H1 (cell line): ENCODE measurements at regions not wholly inside any gene's neighbourhood (a gene's known extent, or its start where the extent isn't known, plus 50 kb on each side); places are given as distances from the start of the nearest gene placed in this dataset.

Experiments used
- CTCF ChIA-PET: fragments of 300-600 bp; sonication (Branson Sonifier 250); formaldehyde crosslinking; loops from one replicate; lab custom pipeline; 2021; ENCODE audit not compliant: partially characterized antibody; lab: Charles Lee
- POLR2A ChIA-PET: fragments of 300-600 bp; sonication (Branson Sonifier 250); formaldehyde crosslinking; loops from one replicate; lab custom pipeline; 2021; ENCODE audit warnings: inconsistent platforms; ENCODE audit not compliant: partially characterized antibody; lab: Charles Lee
- DNase-seq, 2 experiments: peaks; one replicate each; pipeline versions ENCODE4 v3.0.0 to v3.0.0-alpha.2; 2010 to 2022; ENCODE audit warnings: low spot score in 2 of 2, low read depth in 1 of 2, mixed read lengths in 1 of 2
- FAIRE-seq: peaks from 2 replicates; lab custom pipeline; 2011; peaks lifted over from hg19 to GRCh38; lab: Jason Lieb, UNC
- H2AFZ ChIP-seq: 2 replicates; pipeline ENCODE4 v1.8.1; 2012; ENCODE audit warnings: low read length, inconsistent platforms
- H2AK5ac ChIP-seq: 2 replicates; pipeline ENCODE4 v1.6.1; 2013; ENCODE audit warnings: low read depth, low read length
- H2BK120ac ChIP-seq: replicated peaks from 2 replicates; pipeline ENCODE3; 2013; ENCODE audit warnings: low read depth, low read length, inconsistent platforms
- H2BK12ac ChIP-seq: 2 replicates; pipeline ENCODE4 v1.6.1; 2013; ENCODE audit warnings: low read depth, low read length
- H2BK15ac ChIP-seq: 2 replicates; pipeline ENCODE4 v1.6.1; 2013; ENCODE audit warnings: low read length
- H2BK20ac ChIP-seq: 2 replicates; pipeline ENCODE4 v1.6.1; 2013; ENCODE audit warnings: low read length
- H2BK5ac ChIP-seq: 2 replicates; pipeline ENCODE4 v1.6.1; 2013; ENCODE audit warnings: low read depth, low read length
- H3K14ac ChIP-seq: 2 replicates; pipeline ENCODE4 v1.6.1; 2013; ENCODE audit warnings: inconsistent platforms; ENCODE audit not compliant: insufficient read length
- H3K18ac ChIP-seq: 2 replicates; pipeline ENCODE4 v1.6.1; 2013; ENCODE audit warnings: low read length; ENCODE audit errors: extremely low read depth
- H3K23ac ChIP-seq: 2 replicates; pipeline ENCODE4 v1.6.1; 2013; ENCODE audit warnings: inconsistent platforms; ENCODE audit not compliant: insufficient read length
- H3K23me2 ChIP-seq: 2 replicates; pipeline ENCODE4 v1.6.1; 2013; ENCODE audit warnings: low read depth, low read length
- H3K27ac ChIP-seq: 2 replicates; pipeline ENCODE4 v1.6.1; 2011; ENCODE audit warnings: low read depth, low read length, inconsistent platforms
- H3K27me3 ChIP-seq, 4 experiments: replicated peaks in 1 of 4; 1 replicate in 1 of 4; 2 replicates in 3 of 4; pipeline versions ENCODE4 v1.6.1 to v1.8.1; 2011 to 2013; ENCODE audit warnings: low read length in 3 of 4, mild to moderate bottlenecking in 3 of 4, inconsistent platforms in 2 of 4, mixed read lengths in 2 of 4, moderate library complexity in 1 of 4; ENCODE audit not compliant: control insufficient read depth in 3 of 4, insufficient read depth in 3 of 4; ENCODE audit errors: extremely low read depth in 1 of 4
- H3K36me3 ChIP-seq, 4 experiments: 2 replicates each; pipeline versions ENCODE4 v1.6.1 to v1.8.1; 2011 to 2013; ENCODE audit warnings: mild to moderate bottlenecking in 4 of 4, low read length in 3 of 4, moderate library complexity in 2 of 4, control low read depth in 1 of 4, inconsistent platforms in 1 of 4; ENCODE audit not compliant: insufficient read depth in 4 of 4, control insufficient read depth in 2 of 4
- H3K4ac ChIP-seq: replicated peaks from 2 replicates; pipeline ENCODE3; 2013; ENCODE audit warnings: low read length, low read depth, mixed read lengths, inconsistent platforms; ENCODE audit not compliant: insufficient read length
- H3K4me1 ChIP-seq, 4 experiments: replicated peaks in 1 of 4; 1 replicate in 1 of 4; 2 replicates in 3 of 4; pipeline versions ENCODE4 v1.6.1 to v1.8.1; 2011 to 2013; ENCODE audit warnings: low read length in 3 of 4, inconsistent platforms in 2 of 4, mixed read lengths in 1 of 4; ENCODE audit not compliant: insufficient read depth in 4 of 4, control insufficient read depth in 3 of 4
- H3K4me2 ChIP-seq, 2 experiments: 2 replicates each; pipeline versions ENCODE4 v1.6.1 to v1.8.1; 2011 to 2013; ENCODE audit warnings: low read depth in 2 of 2, low read length in 2 of 2, control low read depth in 1 of 2, inconsistent platforms in 1 of 2, mild to moderate bottlenecking in 1 of 2; ENCODE audit not compliant: insufficient read depth in 1 of 2
- H3K4me3 ChIP-seq, 4 experiments: fragments of 200-600, 300-600 bp in 1 of 4; sonication (generic), shearing (Covaris generic), sonication (Bioruptor Twin) in 1 of 4; 2 replicates each; pipeline versions ENCODE4 v1.5.1 to v1.8.1; 2011 to 2016; ENCODE audit warnings: low read length in 4 of 4, low read depth in 3 of 4, control low read depth in 2 of 4, inconsistent platforms in 2 of 4, mild to moderate bottlenecking in 2 of 4, mixed read lengths in 1 of 4, moderate library complexity in 1 of 4; ENCODE audit not compliant: insufficient read depth in 2 of 4; ENCODE audit errors: extremely low read depth in 1 of 4
- H3K56ac ChIP-seq: replicated peaks from 2 replicates; pipeline ENCODE3; 2013; ENCODE audit warnings: low read depth, mild to moderate bottlenecking, mixed read lengths, low read length, inconsistent platforms; ENCODE audit not compliant: insufficient read length
- H3K79me1 ChIP-seq: 2 replicates; pipeline ENCODE4 v1.6.1; 2013; ENCODE audit warnings: low read depth, low read length, control low read depth
- H3K79me2 ChIP-seq, 2 experiments: 2 replicates each; pipeline versions ENCODE4 v1.6.1 to v1.8.1; 2012 to 2013; ENCODE audit warnings: low read length in 2 of 2, mild to moderate bottlenecking in 2 of 2, inconsistent platforms in 1 of 2; ENCODE audit not compliant: insufficient read depth in 2 of 2, control insufficient read depth in 1 of 2
- H3K9ac ChIP-seq, 4 experiments: replicated peaks in 1 of 4; 1 replicate in 1 of 4; 2 replicates in 3 of 4; pipeline versions ENCODE4 v1.6.1 to v1.8.1; 2011 to 2013; ENCODE audit warnings: low read depth in 3 of 4, low read length in 3 of 4, control low read depth in 2 of 4, mild to moderate bottlenecking in 2 of 4, moderate library complexity in 2 of 4, inconsistent platforms in 1 of 4; ENCODE audit errors: extremely low read depth in 1 of 4
- H3K9me3 ChIP-seq, 2 experiments: 2 replicates each; pipeline versions ENCODE4 v1.6.1 to v1.8.1; 2012 to 2013; ENCODE audit warnings: mild to moderate bottlenecking in 2 of 2, moderate library complexity in 2 of 2, control low read depth in 1 of 2, inconsistent platforms in 1 of 2, low read depth in 1 of 2, low read length in 1 of 2, mixed read lengths in 1 of 2; ENCODE audit not compliant: insufficient read depth in 2 of 2
- H4K20me1 ChIP-seq, 2 experiments: replicated peaks in 1 of 2; 2 replicates each; pipeline versions ENCODE3 to v1.8.1; 2011 to 2013; ENCODE audit warnings: inconsistent platforms in 2 of 2, low read length in 2 of 2, mild to moderate bottlenecking in 1 of 2; ENCODE audit not compliant: insufficient read depth in 2 of 2, control insufficient read depth in 1 of 2
- H4K5ac ChIP-seq: 2 replicates; pipeline ENCODE4 v1.6.1; 2013; ENCODE audit warnings: low read length, low read depth, mixed read lengths, inconsistent platforms; ENCODE audit not compliant: insufficient read length
- H4K8ac ChIP-seq: 2 replicates; pipeline ENCODE4 v1.8.0; 2013; ENCODE audit warnings: mild to moderate bottlenecking, moderate library complexity, low read length, inconsistent platforms; ENCODE audit not compliant: insufficient read depth; ENCODE audit errors: extremely low read depth
- H4K91ac ChIP-seq: replicated peaks from 2 replicates; pipeline ENCODE3; 2013; ENCODE audit warnings: low read length, mixed read lengths, inconsistent platforms; ENCODE audit not compliant: insufficient read length
- ASH2L ChIP-seq: fragments of 200-600, 300-600 bp; sonication (generic); IDR thresholded peaks from one replicate; pipeline ENCODE4 v1.7.1; 2017; ENCODE audit warnings: low read length
- CBX5 ChIP-seq: fragments of 300-800, 300-1000 bp; sonication (generic); IDR thresholded peaks from 2 replicates; pipeline ENCODE4 v1.7.1; 2016; ENCODE audit warnings: antibody characterized with exemption, low read length, low read depth
- CHD1 ChIP-seq: IDR thresholded peaks from 2 replicates; pipeline ENCODE4 v1.6.1; 2012; ENCODE audit warnings: low read depth, low read length, improper control_type of control experiment
- CTBP2 ChIP-seq: IDR thresholded peaks from 2 replicates; pipeline ENCODE4 v1.7.0; 2011; ENCODE audit warnings: borderline replicate concordance, mild to moderate bottlenecking, moderate library complexity, mixed read lengths, low read length; ENCODE audit not compliant: insufficient read depth, insufficient read length
- CTCF ChIP-seq, 3 experiments: IDR thresholded peaks; 1 replicate in 2 of 3; 2 replicates in 1 of 3; pipeline versions ENCODE4 v1.5.1 to v1.6.1; 2011; ENCODE audit warnings: low read length in 3 of 3, mild to moderate bottlenecking in 3 of 3, inconsistent platforms in 2 of 3, low read depth in 1 of 3, moderate library complexity in 1 of 3; ENCODE audit not compliant: insufficient read depth in 1 of 3; ENCODE audit errors: control extremely low read depth in 1 of 3
- EGR1 ChIP-seq: IDR thresholded peaks from 2 replicates; pipeline ENCODE4 v1.6.1; 2011; ENCODE audit warnings: low read depth, low read length, borderline replicate concordance
- GTF2F1 ChIP-seq: IDR thresholded peaks from 2 replicates; pipeline ENCODE4 v1.6.1; 2012; ENCODE audit warnings: low read depth, low read length, improper control_type of control experiment, borderline replicate concordance
- JUND ChIP-seq: IDR thresholded peaks from 2 replicates; pipeline ENCODE4 v1.6.1; 2011; ENCODE audit warnings: mild to moderate bottlenecking, improper control_type of control experiment, low read length
- KDM1A ChIP-seq: fragments of 200-600, 300-600 bp; sonication (generic); IDR thresholded peaks from 2 replicates; pipeline ENCODE4 v1.7.1; 2016; ENCODE audit warnings: mild to moderate bottlenecking, low read length, borderline replicate concordance
- PHF8 ChIP-seq: fragments of 200-600 bp; sonication (generic); conservative IDR thresholded peaks from 2 replicates; pipeline ENCODE4 v1.7.1; 2012; ENCODE audit warnings: low read depth, mild to moderate bottlenecking, inconsistent platforms, low read length, moderate library complexity
- POLR2AphosphoS5 ChIP-seq: IDR thresholded peaks from 2 replicates; pipeline ENCODE4 v1.6.1; 2011; ENCODE audit warnings: low read depth, low read length
- SIN3A ChIP-seq, 2 experiments: IDR thresholded peaks in 1 of 2; conservative IDR thresholded peaks in 1 of 2; 2 replicates each; pipeline ENCODE4 v1.6.1; 2011 to 2012; ENCODE audit warnings: low read length in 2 of 2, improper control_type of control experiment in 1 of 2, low read depth in 1 of 2, mild to moderate bottlenecking in 1 of 2
- WGBS, 2 experiments: shearing (Covaris generic) in 1 of 2; methylation state at CpG; one replicate each; pipeline versions ENCODE4 v1.1.6 to v1.1.7; 2013 to 2015; ENCODE audit warnings: low lambda C conversion rate in 2 of 2, mixed read lengths in 2 of 2, inconsistent platforms in 1 of 2, low coverage in 1 of 2, missing lambda C conversion rate in 1 of 2; ENCODE audit not compliant: insufficient replicate concordance in 2 of 2, insufficient coverage in 1 of 2, insufficient read length in 1 of 2; ENCODE audit errors: extremely low coverage in 1 of 2, missing lambda C conversion rate in 1 of 2; 5-methylcytosine and 5-hydroxymethylcytosine counted together

GRCh38 chr18:42588786-42589185, 526.7 kb downstream of the RIT2 start:
- no peak overlapping the region for H3K4me3 ChIP-seq
- CTCF ChIA-PET: interaction anchor here (1.4 to 3.2 kb wide), 3 partner anchors 7 to 474 kb away, joined by 3 to 27 read pairs (median 3); no protein-coding TSS in a partner anchor
- H2BK20ac ChIP-seq: no peak overlapping the region
- H2BK5ac ChIP-seq: no peak overlapping the region
- WGBS, 2 experiments: 87% methylated on average over 3 of the region's 3 CpGs; no CpG with 5 or more reads in 1 of the 2 experiments
- H4K20me1 ChIP-seq: no peaks in the 10 kb centered on the region
- no peak overlapping the region for H4K8ac ChIP-seq
- H2BK120ac ChIP-seq: no peak overlapping the region
- H4K91ac ChIP-seq: no peak overlapping the region
- FAIRE-seq: no peak
- H3K9ac ChIP-seq: no peak overlapping the region
- no peaks in the 10 kb centered on the region for H3K27me3 ChIP-seq
- H2AK5ac ChIP-seq: no peak overlapping the region
- H3K23me2 ChIP-seq: no peaks in the 10 kb centered on the region
- no peak overlapping the region for H3K14ac ChIP-seq
- H3K79me1 ChIP-seq: no peaks in the 10 kb centered on the region
- H3K79me2 ChIP-seq: no peaks in the 10 kb centered on the region
- POLR2A ChIA-PET: no interaction called here
- no peak overlapping the region for H3K18ac ChIP-seq
- H2BK12ac ChIP-seq: no peak overlapping the region
- no peak overlapping the region for H3K27ac ChIP-seq
- no peak overlapping the region for H3K4me2 ChIP-seq
- no peak overlapping the region for H4K5ac ChIP-seq
- no peak overlapping the region for H2AFZ ChIP-seq
- 0 out of 4 replicates have a peak, but pooled peaks cover 0 to 4% of the 10 kb centered on the region in 2 experiments for H3K9me3 ChIP-seq
- H3K23ac ChIP-seq: no peak overlapping the region
- no peak overlapping the region for H3K56ac ChIP-seq
- no peak for DNase-seq
- peaks cover 0 to 17% (median 2%) of the 10 kb centered on the region in 4 experiments; a peak in 5 of 7 replicates for H3K4me1 ChIP-seq
- no peak overlapping the region for H2BK15ac ChIP-seq
- H3K4ac ChIP-seq: no peak overlapping the region
- H3K36me3 ChIP-seq: no peaks in the 10 kb centered on the region
- TF ChIP-seq PHF8 (no peak), ASH2L (no peak), SIN3A (conservative IDR thresholded peaks at IDR 0.05 in 1 of 2, IDR thresholded peaks at IDR 0.05 in 1 of 2; ENCODE audit: low read depth in 1 of 2, low read length in 2 of 2) (no peak), EGR1 (no peak), CTCF (IDR thresholded peaks at IDR 0.05; ENCODE audit: control extremely low read depth in 1 of 3, insufficient read depth in 1 of 3, low read depth in 1 of 3, low read length in 3 of 3) (no peak), CHD1 (no peak), CBX5 (no peak), POLR2AphosphoS5 (no peak), KDM1A (no peak), GTF2F1 (no peak), JUND (no peak), CTBP2 (no peak)
